Glomerular visceral epithelial cell (primary cell): ENCODE measurements at regions not wholly inside any gene's neighbourhood (a gene's known extent, or its start where the extent isn't known, plus 50 kb on each side); places are given as distances from the start of the nearest gene placed in this dataset.
"Not testable (repeated sequence)": the region's sequence is repeated elsewhere in the genome, so short reads cannot be mapped to it uniquely, and the experiment has no call there.

Source experiments
- DNase-seq: peaks from one replicate; pipeline ENCODE4 v3.0.0-alpha.2; 2016; ENCODE audit errors: extremely low spot score

GRCh38 chr3:101998256-101998926 is 149.1 kb downstream of the NFKBIZ start:
- DNase-seq: no peak

DNA sequence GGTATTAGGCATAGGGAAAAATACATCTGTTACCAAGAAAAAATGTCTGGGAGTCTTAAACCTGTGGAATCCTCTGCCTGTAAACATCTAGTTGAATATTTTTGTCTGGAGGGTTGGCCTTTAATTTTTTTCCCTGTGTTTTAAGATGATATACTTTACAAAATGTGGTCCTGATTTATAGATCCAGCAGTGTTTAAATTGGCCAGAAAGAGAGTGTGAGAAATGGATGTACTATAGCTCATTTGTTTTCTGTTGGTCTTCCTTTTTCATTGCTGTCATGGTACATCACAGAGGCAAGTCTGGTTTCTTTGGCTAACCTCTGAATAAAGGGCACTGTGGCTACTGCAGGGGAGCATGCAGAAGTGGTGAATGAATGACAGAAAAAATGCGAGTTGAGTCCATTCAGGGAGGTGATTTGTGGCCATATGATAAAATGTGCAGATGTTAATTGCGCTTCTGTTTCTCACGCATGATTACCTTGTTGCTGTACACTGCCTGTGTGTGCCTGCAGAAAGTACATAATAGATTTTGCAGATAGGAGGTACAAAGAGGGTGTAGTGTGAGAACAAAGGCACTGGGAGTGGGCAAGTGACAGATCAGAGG is 150.0 kb downstream of the NFKBIZ start:
- peak; percentile 80 for DNase-seq

- no peak for DNase-seq
Observed at GRCh38 chr3:102000620-102001209, 151.4 kb downstream of the NFKBIZ start.

- DNase-seq: no peak
Observed at GRCh38 chr3:102002056-102002455, 152.7 kb downstream of the NFKBIZ start.

- DNase-seq: no peak
Observed at GRCh38 chr3:102004561-102004960, 155.2 kb downstream of the NFKBIZ start.

DNA sequence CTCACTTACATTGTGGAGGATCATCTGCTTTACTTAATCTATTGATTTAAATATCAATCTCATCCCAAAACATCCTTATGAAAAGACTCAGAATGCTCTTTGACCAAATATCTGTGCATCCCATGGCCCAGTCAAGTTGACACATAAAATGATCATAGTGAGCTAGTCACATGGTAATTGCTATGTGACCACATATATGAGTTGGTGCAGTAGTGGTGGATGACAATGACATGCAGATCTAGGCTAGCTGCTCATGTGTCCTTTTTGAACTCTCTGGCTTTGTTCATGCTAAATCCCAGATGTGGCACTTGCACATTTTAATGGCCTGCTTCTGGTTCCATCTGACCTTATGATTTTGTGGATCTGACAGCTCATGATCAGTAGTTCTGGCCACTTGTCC is 156.2 kb downstream of the NFKBIZ start:
- no peak for DNase-seq

GRCh38 chr3:102006812-102007485 is 157.6 kb downstream of the NFKBIZ start:
- peak; percentile 88 for DNase-seq

DNA sequence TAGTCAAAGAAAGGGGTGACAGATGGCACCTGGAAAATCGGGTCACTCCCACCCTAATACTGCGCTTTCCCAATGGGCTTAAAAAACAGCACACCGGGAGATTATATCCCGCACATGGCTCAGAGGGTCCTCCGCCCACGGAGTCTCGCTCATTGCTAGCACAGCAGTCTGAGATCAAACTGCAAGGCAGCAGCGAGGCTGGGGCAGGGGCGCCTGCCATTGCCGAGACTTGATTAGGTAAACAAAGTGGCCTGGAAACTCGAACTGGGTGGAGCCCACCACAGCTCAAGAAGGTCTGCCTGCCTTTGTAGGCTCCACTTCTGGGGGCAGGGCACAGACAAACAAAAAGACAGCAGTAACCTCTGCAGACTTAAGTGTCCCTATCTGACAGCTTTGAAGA is 159.1 kb downstream of the NFKBIZ start:
- DNase-seq: not testable (repeated sequence)

- DNase-seq: no peak
Observed at GRCh38 chr3:102016417-102016816, 167.1 kb downstream of the NFKBIZ start.

GRCh38 chr3:102017784-102018183 is 168.5 kb downstream of the NFKBIZ start:
- DNase-seq: no peak

DNA sequence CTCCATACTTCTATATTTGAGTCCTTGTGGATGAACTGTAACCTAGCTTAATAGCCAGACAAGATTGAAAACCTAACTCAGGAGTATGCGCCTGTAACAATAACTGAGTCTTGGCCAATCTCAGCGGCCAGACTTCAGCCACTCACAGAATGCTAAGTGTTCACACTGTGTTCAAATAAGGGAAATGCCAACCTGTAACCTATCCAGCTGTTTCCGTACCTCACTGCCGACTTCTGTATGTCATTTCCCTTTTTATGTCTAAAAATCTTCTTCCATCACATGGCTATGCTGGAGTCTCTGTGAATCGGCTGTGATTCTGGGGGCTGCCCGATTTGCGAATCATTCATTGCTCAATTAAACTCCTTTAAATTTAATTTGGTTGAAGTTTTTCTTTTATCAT is 169.2 kb downstream of the NFKBIZ start:
- no peak for DNase-seq

DNA sequence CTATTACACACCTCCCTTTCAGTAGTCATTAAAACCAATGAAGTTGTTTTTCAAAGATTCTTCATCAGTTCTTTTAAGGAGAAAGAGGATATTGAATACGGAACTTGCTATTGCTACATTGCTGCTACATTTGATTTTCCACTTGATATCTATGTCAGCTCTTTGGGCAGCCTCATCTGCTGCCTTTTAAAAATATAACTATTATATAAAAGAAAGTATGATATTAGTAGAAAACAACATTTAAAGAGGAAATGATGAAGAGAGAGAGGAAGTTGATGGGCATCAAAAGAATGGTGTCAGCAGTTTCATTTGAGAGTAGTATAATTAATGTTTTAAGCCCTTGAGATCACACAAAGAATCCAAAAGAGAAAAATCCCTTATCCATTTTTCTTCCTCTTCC is 171.4 kb downstream of the NFKBIZ start:
- no peak for DNase-seq

DNA sequence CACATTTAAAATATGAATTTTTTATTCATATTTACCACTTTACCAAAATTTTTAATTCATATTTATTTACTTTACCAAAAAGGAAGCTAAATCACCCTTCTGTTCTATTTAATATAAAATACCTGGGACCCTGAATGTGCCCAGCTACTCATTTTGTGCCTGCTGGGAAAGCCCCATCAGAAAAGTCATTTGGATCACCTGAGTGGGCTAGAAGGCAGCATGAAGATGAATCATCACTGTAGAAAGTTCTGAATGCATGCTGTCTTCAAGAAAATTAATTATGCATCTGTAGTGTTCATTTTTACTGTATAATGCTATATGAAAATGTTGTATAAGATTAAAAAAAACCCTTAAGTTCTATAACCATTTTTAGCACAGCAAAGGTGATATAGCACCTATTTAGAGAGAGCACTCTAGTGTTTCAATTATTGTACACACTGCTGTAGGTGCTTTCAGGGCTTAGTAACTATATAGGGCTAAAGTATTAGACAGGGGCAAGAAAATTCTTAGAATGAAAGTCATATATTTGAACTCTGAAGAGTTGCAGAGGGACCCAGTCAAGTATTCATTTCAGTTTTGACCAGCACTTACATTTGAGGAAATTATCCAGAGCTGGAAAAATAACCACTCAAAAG is 175.1 kb downstream of the NFKBIZ start:
- no peak for DNase-seq

DNA sequence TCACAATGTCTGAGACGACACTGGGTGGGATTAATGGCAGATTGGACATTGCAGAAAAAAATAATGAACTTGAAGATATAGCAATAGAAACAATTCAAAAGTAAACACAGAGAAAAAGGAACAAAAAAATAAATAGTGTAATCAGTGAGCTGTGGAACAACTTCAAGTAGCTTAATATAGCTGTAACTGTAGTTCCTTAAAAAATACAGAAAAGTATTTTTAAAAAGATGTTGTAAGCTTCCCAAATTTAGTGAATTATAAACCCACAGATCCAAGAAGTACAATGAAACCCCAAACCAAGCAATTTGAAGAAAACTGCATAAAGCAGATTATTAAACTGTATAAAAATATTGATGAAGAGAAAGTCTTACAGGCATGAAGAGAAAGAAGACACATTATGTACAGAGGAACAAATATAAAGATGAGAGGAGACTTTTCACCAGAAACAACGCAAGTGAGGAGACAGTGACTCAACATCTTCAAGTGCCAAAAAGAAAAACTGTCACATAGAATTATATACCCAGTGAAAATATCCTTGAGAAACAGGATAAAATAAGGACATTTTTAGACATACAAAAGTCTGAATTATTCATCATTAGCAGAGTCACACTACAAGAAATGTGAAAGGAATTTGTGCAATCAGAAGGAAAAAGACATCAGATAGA is 176.4 kb downstream of the NFKBIZ start:
- DNase-seq: no peak

DNA sequence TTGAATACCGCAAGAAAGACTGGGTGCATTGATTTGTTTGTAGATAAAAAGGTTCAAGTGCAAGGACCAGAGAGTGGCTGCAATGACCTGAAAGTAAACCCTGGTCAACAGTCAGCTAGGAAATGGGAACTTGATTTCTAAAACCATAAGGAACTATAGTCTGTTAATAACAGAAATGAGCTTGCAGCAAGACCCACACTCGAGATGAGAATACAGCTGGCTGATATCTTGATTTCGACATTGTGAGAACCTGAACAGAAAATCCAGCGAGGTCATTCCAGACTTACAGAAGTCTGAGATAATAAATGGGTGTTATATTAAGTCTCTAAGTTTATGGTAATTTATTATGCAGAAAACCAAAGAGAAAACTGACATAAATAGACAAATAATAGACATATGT is 177.3 kb downstream of the NFKBIZ start:
- no peak for DNase-seq

- DNase-seq: no peak
Observed at GRCh38 chr3:102030661-102031060, 181.3 kb downstream of the NFKBIZ start.

- DNase-seq: no peak
Observed at GRCh38 chr3:102031834-102032233, 182.5 kb downstream of the NFKBIZ start.

- no peak for DNase-seq
Observed at GRCh38 chr3:102032491-102033383, 183.4 kb downstream of the NFKBIZ start.

GRCh38 chr3:102034639-102035451 is 185.5 kb downstream of the NFKBIZ start:
- DNase-seq: no peak

GRCh38 chr3:102036017-102036416 is 186.7 kb downstream of the NFKBIZ start:
- no peak for DNase-seq
